Suprapubic skin (tissue), 4 donors: ENCODE measurements at regions not wholly inside any gene's neighbourhood (a gene's known extent, or its start where the extent isn't known, plus 50 kb on each side); places are given as distances from the start of the nearest gene placed in this dataset.

Experiments
- EP300 ChIP-seq: sonication (generic); formaldehyde crosslinking; IDR thresholded peaks from one replicate; pipeline ENCODE4 v1.6.1; 2017; ENCODE audit warnings: antibody characterized with exemption
- POLR2A ChIP-seq, 2 donors: fragments of 450-650 bp; IDR thresholded peaks; one replicate each; pipeline ENCODE4 v1.6.1; 2017; ENCODE audit warnings: antibody characterized with exemption in 2 of 2, mild to moderate bottlenecking in 2 of 2, moderate library complexity in 2 of 2
- POLR2AphosphoS5 ChIP-seq, 3 donors: sonication (generic); formaldehyde crosslinking; IDR thresholded peaks; one replicate each; pipeline ENCODE4 v1.6.1; 2017; ENCODE audit warnings: antibody characterized with exemption in 3 of 3
- TF ChIP-seq, protein P1 (sequence below), 2 donors: fragments of 200-600 bp in 1 of 2; fragments of 450-650 bp in 1 of 2; sonication (generic) in 1 of 2; IDR thresholded peaks; one replicate each; pipeline ENCODE4 v1.5.1; 2016 to 2019; ENCODE audit warnings: antibody characterized with exemption in 2 of 2, mild to moderate bottlenecking in 1 of 2, moderate library complexity in 1 of 2

DNA sequence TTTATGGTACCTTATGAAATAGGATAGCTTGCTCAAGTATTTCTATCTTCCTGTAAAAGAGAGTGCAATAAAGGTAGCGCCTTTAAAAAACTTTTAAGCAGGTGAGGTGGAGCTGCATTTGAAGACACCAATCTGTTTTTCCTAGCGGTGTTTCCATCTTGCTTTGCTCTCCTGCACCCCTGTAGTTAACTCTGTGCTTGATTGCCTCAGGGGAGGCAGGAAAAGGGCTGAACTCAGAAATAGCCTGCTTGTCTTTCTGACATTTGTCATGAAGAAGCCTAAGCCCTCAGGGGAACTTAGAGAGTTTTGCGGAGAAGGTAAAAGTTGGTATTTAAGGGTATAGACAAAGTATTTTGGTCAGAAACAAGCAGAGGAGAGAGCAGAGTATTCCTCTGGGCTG lies 63.0 kb upstream of the TPRG1 start:
- TF ChIP-seq, protein P1, sequence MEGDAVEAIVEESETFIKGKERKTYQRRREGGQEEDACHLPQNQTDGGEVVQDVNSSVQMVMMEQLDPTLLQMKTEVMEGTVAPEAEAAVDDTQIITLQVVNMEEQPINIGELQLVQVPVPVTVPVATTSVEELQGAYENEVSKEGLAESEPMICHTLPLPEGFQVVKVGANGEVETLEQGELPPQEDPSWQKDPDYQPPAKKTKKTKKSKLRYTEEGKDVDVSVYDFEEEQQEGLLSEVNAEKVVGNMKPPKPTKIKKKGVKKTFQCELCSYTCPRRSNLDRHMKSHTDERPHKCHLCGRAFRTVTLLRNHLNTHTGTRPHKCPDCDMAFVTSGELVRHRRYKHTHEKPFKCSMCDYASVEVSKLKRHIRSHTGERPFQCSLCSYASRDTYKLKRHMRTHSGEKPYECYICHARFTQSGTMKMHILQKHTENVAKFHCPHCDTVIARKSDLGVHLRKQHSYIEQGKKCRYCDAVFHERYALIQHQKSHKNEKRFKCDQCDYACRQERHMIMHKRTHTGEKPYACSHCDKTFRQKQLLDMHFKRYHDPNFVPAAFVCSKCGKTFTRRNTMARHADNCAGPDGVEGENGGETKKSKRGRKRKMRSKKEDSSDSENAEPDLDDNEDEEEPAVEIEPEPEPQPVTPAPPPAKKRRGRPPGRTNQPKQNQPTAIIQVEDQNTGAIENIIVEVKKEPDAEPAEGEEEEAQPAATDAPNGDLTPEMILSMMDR (IDR thresholded peaks at IDR 0.05): no peak
- TF ChIP-seq POLR2A (IDR thresholded peaks at IDR 0.05) (no peak), POLR2AphosphoS5 (IDR thresholded peaks at IDR 0.05) (no peak), EP300 (no peak)
